ENCODE measurements at regions not wholly inside any gene's neighbourhood (a gene's known extent, or its start where the extent isn't known, plus 50 kb on each side); places are given as distances from the start of the nearest gene placed in this dataset.

- ATAC-seq (no peak), DNase-seq (ENCODE audit: low read depth, low spot score) (no peak)
- CTCF ChIA-PET = no interaction called here
- Histone ChIP-seq H3K27me3 (ENCODE audit: control insufficient read depth, insufficient read depth, low read length) (no peaks in the 10 kb centered on the region), H3K9me3 (ENCODE audit: control insufficient read depth, insufficient read depth, low read depth, low read length) (no peaks in the 10 kb centered on the region), H3K4me3 (ENCODE audit: low read depth in 2 of 2, low read length in 2 of 2) (no peak overlapping the region), H3K36me3 (ENCODE audit: control insufficient read depth, insufficient read depth, low read length) (no peaks in the 10 kb centered on the region), H3K27ac (ENCODE audit: low read length) (no peak overlapping the region), H3K4me1 (ENCODE audit: control insufficient read depth, insufficient read depth, low read length) (no peaks in the 10 kb centered on the region)
- POLR2A ChIA-PET = no interaction called here
- BruUV-seq (replicated peaks) = no TSS peak
- intact Hi-C loops (cut with micrococcal nuclease; ENCODE audit: unreplicated experiment) = no loop called here
- no peak for TF ChIP-seq CTCF (IDR thresholded peaks at IDR 0.05)
- TF ChIP-seq, protein P1, sequence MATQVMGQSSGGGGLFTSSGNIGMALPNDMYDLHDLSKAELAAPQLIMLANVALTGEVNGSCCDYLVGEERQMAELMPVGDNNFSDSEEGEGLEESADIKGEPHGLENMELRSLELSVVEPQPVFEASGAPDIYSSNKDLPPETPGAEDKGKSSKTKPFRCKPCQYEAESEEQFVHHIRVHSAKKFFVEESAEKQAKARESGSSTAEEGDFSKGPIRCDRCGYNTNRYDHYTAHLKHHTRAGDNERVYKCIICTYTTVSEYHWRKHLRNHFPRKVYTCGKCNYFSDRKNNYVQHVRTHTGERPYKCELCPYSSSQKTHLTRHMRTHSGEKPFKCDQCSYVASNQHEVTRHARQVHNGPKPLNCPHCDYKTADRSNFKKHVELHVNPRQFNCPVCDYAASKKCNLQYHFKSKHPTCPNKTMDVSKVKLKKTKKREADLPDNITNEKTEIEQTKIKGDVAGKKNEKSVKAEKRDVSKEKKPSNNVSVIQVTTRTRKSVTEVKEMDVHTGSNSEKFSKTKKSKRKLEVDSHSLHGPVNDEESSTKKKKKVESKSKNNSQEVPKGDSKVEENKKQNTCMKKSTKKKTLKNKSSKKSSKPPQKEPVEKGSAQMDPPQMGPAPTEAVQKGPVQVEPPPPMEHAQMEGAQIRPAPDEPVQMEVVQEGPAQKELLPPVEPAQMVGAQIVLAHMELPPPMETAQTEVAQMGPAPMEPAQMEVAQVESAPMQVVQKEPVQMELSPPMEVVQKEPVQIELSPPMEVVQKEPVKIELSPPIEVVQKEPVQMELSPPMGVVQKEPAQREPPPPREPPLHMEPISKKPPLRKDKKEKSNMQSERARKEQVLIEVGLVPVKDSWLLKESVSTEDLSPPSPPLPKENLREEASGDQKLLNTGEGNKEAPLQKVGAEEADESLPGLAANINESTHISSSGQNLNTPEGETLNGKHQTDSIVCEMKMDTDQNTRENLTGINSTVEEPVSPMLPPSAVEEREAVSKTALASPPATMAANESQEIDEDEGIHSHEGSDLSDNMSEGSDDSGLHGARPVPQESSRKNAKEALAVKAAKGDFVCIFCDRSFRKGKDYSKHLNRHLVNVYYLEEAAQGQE (IDR thresholded peaks at IDR 0.05; ENCODE audit: insufficient read depth in 1 of 2, low read depth in 2 of 2, low read length in 1 of 2) = no peak
- no peak for TF ChIP-seq TCF7L2 (IDR thresholded peaks at IDR 0.05; ENCODE audit: low read depth, low read length)
- no peak for TF ChIP-seq POLR2AphosphoS5 (IDR thresholded peaks at IDR 0.05; ENCODE audit: low read depth, low read length)
- no peak for TF ChIP-seq SIN3A (IDR thresholded peaks at IDR 0.05; ENCODE audit: borderline replicate concordance, insufficient read depth, low read depth, low read length)
- in situ Hi-C loops (cut with HindIII; ENCODE audit: low pct_unique_long_range_greater_than_20kb, low sequenced_read_pairs) = no loop called here
These were observed 593.5 kb downstream of the TBC1D22A start for GRCh38 chr22:47355776-47356510.

DNA sequence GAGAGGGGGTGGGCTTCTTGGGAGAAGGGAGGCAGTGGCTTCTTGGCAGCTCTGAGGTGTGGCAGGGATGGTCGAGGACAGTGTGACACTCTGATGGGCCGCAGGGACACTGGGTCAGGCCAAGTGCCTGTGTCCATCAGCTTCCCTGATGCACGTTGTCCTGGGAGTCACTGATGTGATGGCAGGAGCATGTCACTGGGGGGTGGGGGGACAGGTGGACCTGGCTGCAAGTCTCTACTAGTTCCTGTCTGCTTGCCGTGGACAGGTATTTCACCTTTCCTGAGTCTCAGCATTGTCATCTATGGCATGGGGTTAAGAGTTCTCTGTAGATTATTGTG is 592.9 kb downstream of the TBC1D22A start:
- in situ Hi-C loops (cut with HindIII; ENCODE audit: low pct_unique_long_range_greater_than_20kb, low sequenced_read_pairs) (no loop called here), intact Hi-C loops (cut with micrococcal nuclease; ENCODE audit: unreplicated experiment) (no loop called here)
- H3K9me3 ChIP-seq (ENCODE audit: control insufficient read depth, insufficient read depth, low read depth, low read length) = no peaks in the 10 kb centered on the region
- no TSS peak for BruUV-seq (replicated peaks)
- no peaks in the 10 kb centered on the region for H3K36me3 ChIP-seq (ENCODE audit: control insufficient read depth, insufficient read depth, low read length)
- H3K4me3 ChIP-seq (ENCODE audit: low read depth in 2 of 2, low read length in 2 of 2) = no peak overlapping the region
- TF ChIP-seq CTCF (IDR thresholded peaks at IDR 0.05) (no peak), SIN3A (IDR thresholded peaks at IDR 0.05; ENCODE audit: borderline replicate concordance, insufficient read depth, low read depth, low read length) (no peak), POLR2AphosphoS5 (IDR thresholded peaks at IDR 0.05; ENCODE audit: low read depth, low read length) (no peak), TCF7L2 (IDR thresholded peaks at IDR 0.05; ENCODE audit: low read depth, low read length) (no peak)
- TF ChIP-seq, protein P1 (IDR thresholded peaks at IDR 0.05; ENCODE audit: insufficient read depth in 1 of 2, low read depth in 2 of 2, low read length in 1 of 2) = no peak
- H3K27ac ChIP-seq (ENCODE audit: low read length) = no peak overlapping the region
- ATAC-seq (no peak), DNase-seq (ENCODE audit: low read depth, low spot score) (no peak)
- ChIA-PET CTCF (no interaction called here), POLR2A (no interaction called here)
- H3K27me3 ChIP-seq (ENCODE audit: control insufficient read depth, insufficient read depth, low read length) = no peaks in the 10 kb centered on the region
- no peaks in the 10 kb centered on the region for H3K4me1 ChIP-seq (ENCODE audit: control insufficient read depth, insufficient read depth, low read length)

Data from Panc1 (cell line).